NCI-H2171 (cell line): ENCODE measurements at regions not wholly inside any gene's neighbourhood (a gene's known extent, or its start where the extent isn't known, plus 50 kb on each side); places are given as distances from the start of the nearest gene placed in this dataset.
A peak's percentile ranks its signal among the peaks of the same experiment; 100 is the strongest.

ENCODE experiments used
- DNase-seq: peaks from one replicate; lab custom pipeline; 2025; lab: John Stamatoyannopoulos, UW

DNA sequence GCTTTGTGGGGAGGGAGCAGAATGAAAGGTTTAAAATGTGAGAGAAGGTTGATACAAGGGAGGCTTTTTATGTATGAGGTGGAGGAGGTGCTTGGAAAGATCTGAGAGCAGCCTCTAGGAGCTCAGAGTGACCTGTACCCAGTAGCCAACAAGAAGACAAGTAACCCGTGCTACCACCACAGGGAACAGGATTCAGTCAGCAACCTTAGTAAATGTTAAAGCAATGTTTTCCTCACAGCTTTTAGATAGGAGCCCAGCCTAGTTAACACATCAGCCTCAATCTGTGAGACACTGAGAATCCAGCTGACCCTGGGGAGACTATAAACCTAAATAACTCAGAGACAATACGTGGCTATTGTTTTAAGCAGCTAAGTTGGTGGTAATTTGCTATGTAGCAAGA lies 194.9 kb upstream of the NT5C1B start:
- DNase-seq: no peak

DNA sequence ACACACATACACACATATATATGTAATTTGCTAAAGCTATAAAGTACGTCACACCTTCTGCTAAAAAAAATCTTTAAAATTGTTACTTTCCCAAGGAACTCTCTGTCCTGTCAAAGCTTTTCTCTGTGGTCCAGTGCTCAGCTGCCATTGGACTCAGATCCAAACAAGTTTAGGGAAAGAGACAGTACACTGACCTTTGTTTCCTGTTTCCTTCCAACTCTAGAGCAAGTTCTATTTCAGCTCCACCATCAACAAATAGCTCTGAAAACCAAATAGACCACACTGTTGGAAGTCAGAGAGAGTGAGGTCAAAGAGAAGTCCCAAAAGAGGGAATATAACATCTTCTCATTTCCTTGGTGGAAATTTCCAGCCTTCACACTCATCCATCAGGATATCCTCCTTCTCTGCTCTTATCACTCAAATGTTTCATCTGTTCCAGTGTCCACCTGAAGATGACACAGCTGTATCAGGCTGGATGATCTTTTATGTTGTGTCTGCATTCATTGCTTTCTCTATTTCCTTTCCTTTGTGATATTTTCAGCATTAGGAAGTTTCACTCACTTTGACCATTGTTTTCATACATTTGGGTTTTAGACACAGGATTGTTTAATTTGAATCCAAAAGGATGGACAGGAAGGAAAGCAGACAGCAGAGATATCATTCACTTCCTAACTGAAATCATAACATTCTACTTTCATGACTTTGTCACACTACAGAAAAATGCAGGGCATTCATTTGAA lies 192.3 kb upstream of the NT5C1B start:
- no peak for DNase-seq

DNA sequence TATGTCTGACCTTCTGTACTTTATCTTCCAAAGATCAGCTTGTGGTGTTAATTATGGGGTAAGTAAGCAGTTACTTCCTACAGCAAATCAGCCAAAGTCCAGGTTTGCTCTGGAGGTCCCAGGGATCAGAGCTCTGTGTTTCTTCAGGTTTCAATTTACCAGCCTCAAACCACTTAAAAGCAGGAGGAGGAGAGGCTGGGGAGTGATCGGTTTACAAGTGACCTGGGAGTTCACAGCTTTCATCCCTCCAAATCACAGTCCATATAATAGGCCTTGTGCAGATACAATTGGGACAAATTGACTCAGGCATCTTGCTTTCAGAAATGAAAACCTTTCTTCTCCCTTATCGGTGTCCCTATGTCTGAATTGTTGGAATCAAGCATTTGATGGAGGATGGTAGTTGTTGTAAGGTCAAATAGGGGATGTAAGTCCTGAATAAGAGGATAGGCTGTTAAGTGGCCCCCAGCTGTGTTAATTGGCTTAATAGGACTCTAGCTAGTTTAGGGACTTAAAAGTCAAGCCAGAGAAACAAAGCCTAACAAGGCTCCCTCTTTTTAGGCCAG lies 188.0 kb upstream of the NT5C1B start:
- DNase-seq: no peak

DNA sequence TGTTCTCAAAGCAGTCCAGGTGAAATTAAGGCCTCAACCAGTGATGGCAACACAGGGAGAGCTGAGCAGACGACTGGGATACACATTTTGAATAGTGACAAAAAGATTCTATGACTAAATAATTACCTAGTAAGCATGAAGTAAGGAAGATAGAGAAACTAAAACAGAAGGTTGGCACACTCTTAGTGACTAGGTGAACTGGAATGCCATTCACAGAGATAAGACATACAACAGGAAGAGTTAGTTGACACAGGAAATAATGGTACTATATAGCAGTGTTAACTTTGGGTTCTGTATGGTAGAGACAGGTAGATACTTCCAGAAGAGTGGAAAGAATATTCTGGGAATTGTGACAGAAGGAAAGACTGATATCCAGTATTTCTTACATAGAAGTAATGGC lies 181.8 kb upstream of the NT5C1B start:
- DNase-seq: no peak

DNA sequence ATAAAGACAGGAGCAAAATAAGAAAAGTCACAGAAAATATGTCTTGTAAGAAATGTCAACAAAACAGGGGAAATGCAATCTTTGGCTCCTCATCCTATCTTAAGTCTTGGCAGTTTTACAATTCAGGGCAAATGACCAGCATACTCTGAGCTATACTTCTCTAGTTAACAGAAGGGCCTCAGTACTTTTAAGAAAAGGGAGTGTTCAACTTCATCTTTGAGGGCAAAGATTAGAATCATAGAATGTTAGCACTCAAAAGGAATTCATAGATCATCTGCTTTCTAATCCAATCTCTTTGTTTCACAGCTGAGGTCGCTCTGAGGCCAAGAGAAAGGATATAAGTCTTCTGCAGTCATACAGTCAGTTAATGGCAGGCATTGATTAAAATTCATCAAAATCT lies 174.0 kb upstream of the NT5C1B start:
- no peak for DNase-seq

DNA sequence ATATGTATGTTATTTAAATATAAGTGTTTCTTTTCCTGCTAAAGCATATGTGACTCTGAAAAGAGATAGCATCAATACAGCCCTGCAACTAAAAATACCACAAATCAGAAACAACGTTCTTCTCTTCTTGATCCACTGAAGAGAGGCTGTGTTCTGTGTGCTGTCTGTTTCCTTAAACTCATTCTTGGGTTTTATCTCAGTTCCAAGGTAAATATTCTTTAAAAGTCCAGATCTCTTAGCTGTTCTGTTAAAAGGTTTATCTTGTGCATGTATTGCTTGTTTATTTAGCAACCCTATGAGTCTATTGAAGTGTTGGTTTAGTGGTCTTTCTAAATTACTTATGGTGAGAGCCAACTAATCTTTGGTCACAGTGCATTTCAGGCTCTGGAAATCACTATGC lies 173.3 kb upstream of the NT5C1B start:
- no peak for DNase-seq

DNA sequence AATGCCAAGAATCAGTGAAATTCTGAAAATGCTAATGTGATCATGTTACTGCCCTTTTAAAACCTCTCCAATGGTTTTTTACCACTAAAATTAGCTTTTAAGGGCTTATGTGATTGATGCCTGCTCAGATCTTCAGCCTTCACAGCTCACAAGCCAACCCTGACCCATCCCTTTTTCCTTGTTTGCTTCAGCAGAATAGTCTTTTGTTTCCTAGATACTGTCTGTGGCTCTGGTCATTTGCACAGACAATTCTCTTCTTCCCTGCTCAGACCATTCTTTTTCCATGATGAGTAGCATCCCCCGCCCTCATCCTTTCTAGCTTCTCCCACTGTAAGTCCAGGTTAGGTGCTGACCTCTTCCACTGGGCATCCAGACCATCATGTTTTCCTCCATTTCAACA lies 164.9 kb upstream of the NT5C1B start:
- DNase-seq: no peak

DNA sequence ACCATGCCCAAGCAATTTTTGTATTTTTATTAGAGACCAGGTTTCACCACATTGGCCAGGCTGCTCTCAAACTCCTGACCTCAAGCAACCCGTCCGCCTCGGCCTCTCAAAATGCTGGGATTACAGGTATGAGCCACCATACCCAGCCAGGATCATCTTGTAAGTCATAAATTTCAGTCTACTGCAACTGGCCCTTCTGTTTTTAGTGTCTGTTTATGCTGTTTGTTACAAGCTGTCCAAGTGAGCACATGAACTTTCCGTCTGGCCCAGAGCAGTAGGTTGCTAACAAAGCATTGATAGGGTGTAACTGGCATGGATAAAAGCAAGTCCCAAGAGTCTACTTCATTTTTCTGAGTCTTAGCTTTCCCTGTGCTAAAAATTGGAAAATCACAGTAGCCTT lies 164.4 kb upstream of the NT5C1B start:
- DNase-seq: no peak

DNA sequence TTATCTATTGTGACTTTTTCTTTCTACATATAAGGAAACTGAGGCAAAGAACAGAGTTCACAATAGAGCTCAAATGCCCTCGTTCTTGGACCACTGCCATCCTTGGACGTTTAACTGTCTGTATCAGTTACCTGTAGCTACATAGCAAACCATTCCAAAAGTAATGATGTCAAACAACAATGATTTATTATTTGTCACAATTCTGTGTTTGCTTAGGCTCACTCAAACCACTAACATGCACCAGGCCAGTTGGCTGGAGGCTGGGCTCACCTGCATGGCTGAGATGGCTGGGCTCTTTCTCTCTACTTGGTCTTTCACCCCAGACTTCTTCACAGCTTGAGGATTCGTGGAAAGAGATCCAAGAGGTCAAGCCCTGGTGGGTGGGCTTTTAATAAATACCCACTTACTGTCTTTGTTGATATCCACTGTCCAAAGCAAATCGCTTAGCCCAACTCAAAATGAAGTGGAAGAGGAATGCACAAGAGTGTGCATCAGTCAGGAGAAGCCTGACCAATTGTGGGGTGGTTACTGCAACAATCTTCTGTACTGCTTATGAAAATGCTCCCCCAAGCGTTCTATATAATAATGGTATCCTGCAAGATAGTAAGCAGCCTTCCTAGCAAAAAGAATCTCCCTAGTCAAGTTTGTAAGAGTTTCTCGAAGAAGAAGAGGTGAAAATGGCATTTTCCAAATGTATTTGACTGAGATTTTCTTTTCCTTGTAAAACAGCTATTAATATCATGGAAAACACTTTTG lies 163.5 kb upstream of the NT5C1B start:
- no peak for DNase-seq

DNA sequence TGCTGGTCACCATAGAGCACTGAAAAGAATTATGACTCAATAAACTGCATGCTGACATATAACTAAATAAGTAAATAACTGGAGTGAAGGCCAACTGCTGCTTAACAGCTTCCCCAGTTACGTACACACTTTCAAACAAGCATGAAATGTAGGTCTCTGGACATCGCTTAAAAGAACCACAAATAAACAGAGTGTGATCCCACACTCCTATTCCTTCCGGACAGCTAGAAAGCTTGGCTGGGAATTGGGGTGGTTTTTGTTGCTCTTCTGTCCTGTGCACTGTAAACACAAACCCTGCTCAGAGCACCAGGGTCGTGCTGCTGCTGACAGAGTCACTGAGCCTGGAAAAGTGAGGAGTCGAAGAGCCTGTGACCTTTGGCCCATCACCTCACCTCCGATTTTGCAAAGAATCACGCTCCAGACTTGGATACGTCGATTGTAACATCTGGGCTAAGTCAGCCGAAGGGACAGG lies 162.7 kb upstream of the NT5C1B start:
- no peak for DNase-seq

DNA sequence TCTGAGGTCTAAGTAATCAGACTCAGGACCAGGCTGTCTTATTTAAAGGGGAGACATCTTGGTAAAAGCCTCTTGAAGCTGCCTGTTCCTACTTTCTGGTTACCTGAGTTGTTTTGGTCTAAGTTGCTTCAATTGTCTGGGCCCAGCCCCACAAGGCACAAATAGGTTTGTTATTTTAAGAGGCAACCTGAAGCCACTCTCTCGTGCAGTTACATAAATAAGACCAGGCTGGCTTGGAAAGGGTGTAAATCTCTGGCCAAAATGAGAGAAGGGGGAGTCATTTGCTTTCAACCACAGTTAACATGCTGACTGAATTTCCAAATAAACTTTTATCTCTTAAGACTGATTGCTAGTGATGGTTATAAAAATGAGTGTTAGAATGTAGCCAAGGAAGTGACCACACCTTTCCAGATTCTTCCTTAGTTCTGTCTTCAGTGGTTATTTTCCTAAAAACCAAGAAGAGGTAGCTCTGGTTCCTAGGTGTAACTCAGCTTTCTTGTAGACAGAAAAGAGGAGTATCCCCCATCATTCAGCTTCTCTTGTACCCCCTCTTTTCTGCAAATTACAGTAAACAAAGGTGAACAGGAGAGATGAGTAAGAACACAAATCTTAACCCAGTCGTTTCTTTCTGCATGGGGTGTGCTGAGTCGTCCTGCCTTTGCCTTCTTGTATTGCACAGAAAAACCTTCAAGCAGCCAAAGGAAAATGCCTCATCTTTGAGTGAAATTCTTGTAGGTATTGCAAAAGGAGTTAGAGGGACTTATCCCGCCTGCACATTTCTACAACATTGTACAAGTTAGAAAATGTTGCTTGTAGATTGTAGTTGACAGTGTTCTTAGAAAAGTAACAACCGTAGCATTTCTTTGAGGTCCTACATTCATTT lies 161.5 kb upstream of the NT5C1B start:
- DNase-seq: no peak

DNA sequence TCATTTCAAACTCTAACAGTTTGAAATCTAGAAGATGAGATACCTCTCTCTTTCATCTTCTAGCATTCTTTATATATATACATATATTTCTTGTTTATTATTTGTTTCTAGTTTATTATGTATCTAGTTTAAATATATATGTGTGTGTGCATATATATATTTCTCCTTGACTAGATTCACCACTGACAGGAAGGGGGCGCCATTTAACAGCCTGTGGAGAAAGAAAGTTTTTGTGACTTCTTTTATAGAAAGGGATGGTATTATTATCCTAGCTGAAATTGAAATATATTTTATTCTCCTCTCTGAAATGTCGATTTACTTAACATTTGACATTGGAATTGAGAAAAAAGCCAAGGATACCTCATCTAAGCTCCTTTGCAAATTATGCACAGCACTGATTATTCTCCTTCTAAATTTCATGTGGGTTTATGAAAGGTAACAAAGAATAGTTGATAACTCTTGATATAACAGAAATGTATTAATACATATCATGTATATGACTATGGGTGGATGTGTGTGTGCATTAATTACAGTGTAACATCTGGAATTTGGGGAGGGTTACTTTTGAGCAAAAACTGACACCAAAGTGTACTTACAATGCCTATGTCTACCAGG lies 160.7 kb upstream of the NT5C1B start:
- peak; percentile 19 for DNase-seq

DNA sequence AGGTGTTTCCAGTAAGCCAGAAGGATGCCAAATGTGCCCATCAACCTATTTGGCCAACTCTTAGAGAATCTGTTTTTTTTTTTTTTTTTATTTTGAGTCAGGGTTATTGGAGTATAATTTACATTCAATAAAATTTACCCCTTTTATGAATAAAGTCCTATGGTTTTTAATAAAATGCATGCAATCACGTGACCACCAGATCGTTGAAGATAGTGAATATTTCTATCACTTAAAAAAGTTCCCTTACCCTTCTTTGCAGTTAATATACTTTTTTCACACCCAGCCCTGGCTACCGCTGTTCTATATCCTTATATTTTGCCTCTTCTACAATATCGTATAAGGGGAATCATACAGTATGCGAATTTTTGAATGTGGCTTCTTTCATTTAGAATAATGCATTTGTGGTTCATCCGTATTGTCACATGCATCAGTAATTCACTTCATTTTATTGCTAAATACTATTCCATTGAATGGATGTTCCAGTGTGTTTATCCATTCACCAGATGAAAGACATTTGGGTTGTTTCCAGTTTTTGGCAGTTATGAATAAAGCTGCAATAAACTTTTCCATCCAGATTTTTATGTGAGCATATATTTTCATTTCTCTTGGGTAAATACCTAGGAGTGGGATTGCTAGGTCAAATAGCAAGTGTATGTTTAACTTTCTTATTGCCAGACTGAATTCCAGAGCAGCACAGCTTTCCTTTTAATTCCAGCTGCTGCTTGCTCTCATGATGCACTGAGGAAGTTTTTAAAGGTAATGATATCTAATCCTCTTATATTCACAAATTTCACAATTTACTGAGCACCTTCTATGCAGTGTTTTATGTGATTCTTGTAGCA lies 156.3 kb upstream of the NT5C1B start:
- DNase-seq: no peak

DNA sequence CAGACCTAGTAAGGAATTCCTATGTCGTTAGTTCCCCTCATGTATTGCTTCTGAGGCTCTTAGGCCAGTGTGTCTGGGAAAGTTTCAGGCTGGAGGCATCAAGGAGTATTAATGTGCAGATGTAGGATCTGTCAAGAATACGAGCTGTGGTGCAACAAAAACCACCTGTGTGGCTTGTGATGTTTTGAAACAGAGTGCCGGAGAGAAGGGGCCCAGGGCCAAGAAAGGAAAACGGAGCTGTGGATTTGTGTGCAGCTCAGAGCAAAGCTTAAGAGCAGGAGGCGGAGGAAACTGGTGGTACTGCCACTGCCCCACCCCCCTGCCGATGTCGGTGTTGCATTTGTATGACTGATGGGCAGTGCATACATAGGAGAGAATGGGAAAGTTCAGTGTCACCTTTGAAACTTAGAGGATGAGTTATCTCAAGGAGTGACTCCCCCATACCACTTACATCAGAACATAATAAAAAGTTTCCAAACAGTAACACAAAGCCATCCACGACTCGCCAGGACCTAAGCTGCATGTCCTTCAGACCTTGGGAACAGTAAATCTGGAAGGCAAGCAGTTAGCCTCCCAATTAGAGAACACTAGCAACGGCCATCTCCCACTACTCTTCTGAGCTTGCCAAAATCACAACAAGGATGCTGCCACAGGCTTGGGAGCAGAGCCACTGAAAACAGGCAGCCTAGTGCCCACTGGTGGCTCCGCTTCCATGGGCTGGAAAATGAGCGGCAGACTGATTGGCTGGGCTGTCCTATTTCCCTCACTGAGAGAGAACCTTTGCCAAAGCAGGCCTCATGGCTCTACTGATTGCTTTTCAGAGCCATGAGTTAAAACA lies 152.7 kb upstream of the NT5C1B start:
- no peak for DNase-seq

DNA sequence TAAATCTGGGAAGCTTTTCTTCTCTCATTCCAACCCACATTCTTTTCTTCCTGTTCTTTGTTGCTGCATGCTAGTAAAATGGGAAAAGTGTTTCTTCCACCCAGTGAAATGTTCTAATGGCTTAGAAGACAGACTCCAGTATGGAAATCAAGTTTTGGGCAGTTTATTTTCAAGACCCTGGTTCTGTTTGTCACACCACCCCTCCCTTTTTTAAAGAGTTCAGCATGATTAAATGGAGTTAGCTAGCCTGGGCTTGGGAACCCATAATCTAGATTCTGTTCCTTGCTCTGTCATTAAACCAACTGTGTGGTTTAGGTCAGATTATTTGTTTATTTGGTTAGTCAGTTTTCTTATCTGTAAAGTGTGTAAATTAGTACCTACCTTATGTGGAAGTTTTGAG lies 151.8 kb upstream of the NT5C1B start:
- no peak for DNase-seq

DNA sequence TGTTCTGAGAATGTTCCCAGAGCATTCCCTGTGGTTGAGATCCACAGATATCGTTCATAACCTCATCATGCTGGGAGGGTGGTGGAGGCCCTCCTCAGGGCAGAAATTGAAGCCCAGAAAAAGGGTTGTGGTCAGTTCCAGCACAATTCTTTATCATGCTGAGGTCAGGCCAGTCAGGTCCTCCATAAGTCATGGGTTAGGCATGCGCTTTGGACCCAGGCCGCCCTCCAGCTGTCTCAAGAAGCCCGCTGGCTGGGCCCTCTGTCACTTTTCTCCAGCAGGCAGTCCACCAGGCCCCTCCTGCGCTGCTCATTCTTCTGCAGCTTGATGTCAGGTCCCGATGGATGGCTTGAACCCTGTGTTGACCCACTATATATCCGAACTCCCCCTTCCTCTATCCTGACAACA lies 151.1 kb upstream of the NT5C1B start:
- no peak for DNase-seq

DNA sequence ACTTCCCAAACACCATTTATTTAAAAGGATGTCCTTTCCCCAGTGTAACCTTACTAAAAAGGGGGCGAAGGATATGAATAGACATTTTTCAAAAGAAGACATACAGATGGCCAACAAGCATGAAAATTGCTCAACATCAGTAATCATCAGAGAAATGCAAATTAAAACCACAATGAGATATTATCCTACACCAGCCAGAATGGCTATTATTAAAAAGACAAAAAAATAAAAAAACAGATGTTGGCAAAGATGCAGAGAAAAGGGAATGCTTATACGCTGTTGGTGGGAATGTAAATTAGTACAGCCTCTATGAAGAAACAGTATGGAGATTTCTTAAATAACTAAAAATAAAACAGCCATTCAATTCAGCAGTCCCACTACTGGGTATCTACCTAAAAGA lies 142.3 kb upstream of the NT5C1B start:
- no peak for DNase-seq

DNA sequence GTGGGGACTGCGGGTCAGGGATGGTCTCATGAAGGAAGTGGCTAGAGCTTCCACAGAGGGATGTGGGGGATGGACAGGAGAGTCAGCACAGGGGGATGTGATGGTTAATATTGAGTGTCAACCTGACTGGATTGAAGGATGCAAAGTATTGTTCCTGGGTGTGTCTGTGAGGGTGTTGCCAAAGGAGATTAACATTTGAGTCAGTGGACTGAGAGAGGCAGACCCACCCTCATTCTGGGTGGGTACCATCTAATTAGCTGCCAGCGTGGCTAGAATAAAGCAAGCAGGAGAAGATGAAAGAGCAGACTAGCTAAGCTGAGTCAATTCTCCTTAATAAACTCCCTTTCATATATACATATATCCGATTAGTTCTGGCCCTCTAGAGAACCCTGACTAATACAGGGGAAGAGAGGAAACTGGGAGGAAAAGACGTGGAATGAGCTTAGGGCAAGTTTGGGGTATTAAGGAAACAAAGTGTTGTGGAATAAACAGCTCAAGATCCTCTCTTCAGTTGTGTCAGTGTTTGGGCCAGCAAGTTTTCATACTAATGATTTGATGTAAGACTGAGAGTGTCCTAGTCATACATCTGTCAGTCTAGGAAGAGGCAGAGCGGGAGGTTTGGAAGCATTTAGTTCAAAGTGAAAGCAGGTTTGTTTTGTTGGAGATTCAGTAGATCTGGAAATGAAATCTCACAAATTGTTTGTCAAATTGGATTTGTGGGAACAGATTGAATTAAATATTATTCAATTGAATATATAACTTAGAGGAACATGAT lies 135.2 kb upstream of the NT5C1B start:
- DNase-seq: no peak

DNA sequence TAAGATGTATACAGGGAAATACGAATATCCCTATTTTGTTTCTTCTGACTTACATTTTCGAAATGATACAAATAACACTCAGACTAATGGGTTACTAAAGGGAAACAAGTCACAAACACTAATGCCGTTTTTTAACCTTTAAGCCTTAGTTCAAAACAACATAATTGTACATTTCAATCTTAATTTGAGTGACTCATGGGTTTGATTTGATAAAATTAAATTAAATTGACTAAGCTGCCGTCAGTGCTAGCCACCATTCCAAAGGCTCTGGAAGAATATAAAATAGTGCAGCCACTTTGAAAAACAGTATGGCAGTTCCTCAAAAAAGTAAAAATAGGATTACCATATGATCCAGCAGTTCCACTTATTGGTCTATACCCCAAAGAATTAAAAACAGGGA lies 133.8 kb upstream of the NT5C1B start:
- DNase-seq: no peak
